Mesendoderm (in vitro differentiated cells): ENCODE measurements at regions not wholly inside any gene's neighbourhood (a gene's known extent, or its start where the extent isn't known, plus 50 kb on each side); places are given as distances from the start of the nearest gene placed in this dataset.

ENCODE experiments used
- DNase-seq: peaks from one replicate; pipeline ENCODE4 v3.0.0; 2013
- H2AK5ac ChIP-seq: 2 replicates; pipeline ENCODE4 v1.6.1; 2013; ENCODE audit warnings: low read length, inconsistent platforms
- H2BK120ac ChIP-seq: 2 replicates; pipeline ENCODE4 v1.6.1; 2013; ENCODE audit warnings: low read depth, mild to moderate bottlenecking, low read length, moderate library complexity, mixed read lengths
- H2BK15ac ChIP-seq: replicated peaks from 2 replicates; pipeline ENCODE4 v1.6.1; 2013; ENCODE audit warnings: low read depth, mild to moderate bottlenecking, moderate library complexity
- H2BK5ac ChIP-seq: 2 replicates; pipeline ENCODE4 v1.6.1; 2013; ENCODE audit warnings: low read length, inconsistent platforms
- H3K18ac ChIP-seq: 2 replicates; pipeline ENCODE4 v1.6.1; 2013; ENCODE audit warnings: mild to moderate bottlenecking, low read length, mixed read lengths
- H3K23ac ChIP-seq: one replicate; pipeline ENCODE4 v1.6.1; 2013; ENCODE audit warnings: low read length
- H3K27ac ChIP-seq: 2 replicates; pipeline ENCODE4 v1.5.1; 2013; ENCODE audit warnings: low read depth, mild to moderate bottlenecking, inconsistent platforms, low read length, moderate library complexity
- H3K27me3 ChIP-seq: 2 replicates; pipeline ENCODE4 v1.6.1; 2013; ENCODE audit warnings: low read length, control low read depth, mild to moderate bottlenecking, inconsistent platforms; ENCODE audit not compliant: insufficient read depth, poor library complexity
- H3K36me3 ChIP-seq: 2 replicates; pipeline ENCODE4 v1.6.1; 2013; ENCODE audit warnings: low read length, inconsistent platforms; ENCODE audit not compliant: control insufficient read depth, insufficient read depth
- H3K4ac ChIP-seq: one replicate; pipeline ENCODE4 v1.6.1; 2013; ENCODE audit warnings: low read depth, mild to moderate bottlenecking, low read length, moderate library complexity
- H3K4me1 ChIP-seq: 2 replicates; pipeline ENCODE4 v1.6.1; 2013; ENCODE audit warnings: low read depth, low read length, inconsistent platforms; ENCODE audit not compliant: control insufficient read depth
- H3K4me2 ChIP-seq: 2 replicates; pipeline ENCODE4 v1.6.1; 2013; ENCODE audit warnings: low read length
- H3K4me3 ChIP-seq: 2 replicates; pipeline ENCODE4 v1.5.1; 2013; ENCODE audit warnings: mild to moderate bottlenecking, low read length
- H3K56ac ChIP-seq: one replicate; pipeline ENCODE4 v1.6.1; 2013; ENCODE audit warnings: low read length
- H3K79me1 ChIP-seq: 2 replicates; pipeline ENCODE4 v1.6.1; 2013; ENCODE audit warnings: low read length, inconsistent platforms
- H3K79me2 ChIP-seq: 2 replicates; pipeline ENCODE4 v1.6.1; 2013; ENCODE audit warnings: mild to moderate bottlenecking, low read length; ENCODE audit not compliant: control insufficient read depth, insufficient read depth
- H3K9ac ChIP-seq: 2 replicates; pipeline ENCODE4 v1.6.1; 2013; ENCODE audit warnings: low read length, inconsistent platforms
- H4K5ac ChIP-seq: one replicate; pipeline ENCODE4 v1.6.1; 2013; ENCODE audit warnings: low read length
- H4K8ac ChIP-seq: one replicate; pipeline ENCODE4 v1.6.1; 2013; ENCODE audit warnings: low read depth, mild to moderate bottlenecking, control low read depth, low read length, moderate library complexity
- WGBS: extraction: QIAGEN DNeasy Blood & Tissue Kit; methylation state at CpG from one replicate; pipeline ENCODE4 v1.1.7; 2013; ENCODE audit warnings: low lambda C conversion rate, missing lambda C conversion rate; ENCODE audit not compliant: insufficient coverage; ENCODE audit errors: extremely low coverage; 5-methylcytosine and 5-hydroxymethylcytosine counted together

GRCh38 chr14:36465178-36465577 lies 54.9 kb downstream of the NKX2-1 start:
- no peak overlapping the region for H2BK15ac ChIP-seq

GRCh38 chr14:36462890-36463289 lies 57.1 kb downstream of the NKX2-1 start:
- H3K18ac ChIP-seq = no peak overlapping the region
- H2BK15ac ChIP-seq = no peak overlapping the region
- H4K8ac ChIP-seq = no peak overlapping the region
- no peaks in the 10 kb centered on the region for H3K79me2 ChIP-seq
- H3K4me1 ChIP-seq = no peaks in the 10 kb centered on the region
- H3K4me3 ChIP-seq = no peak overlapping the region
- H3K9ac ChIP-seq = no peak overlapping the region
- H2BK120ac ChIP-seq = no peak overlapping the region
- H3K23ac ChIP-seq = no peak overlapping the region
- no peak overlapping the region for H3K56ac ChIP-seq
- H3K79me1 ChIP-seq = no peaks in the 10 kb centered on the region
- H2BK5ac ChIP-seq = no peak overlapping the region
- H3K4me2 ChIP-seq = no peak overlapping the region
- no peaks in the 10 kb centered on the region for H3K36me3 ChIP-seq
- no peaks in the 10 kb centered on the region for H3K27me3 ChIP-seq
- H2AK5ac ChIP-seq = no peak overlapping the region
- no peak overlapping the region for H3K4ac ChIP-seq
- no peak for DNase-seq
- WGBS = no CpG with 5 or more reads among the region's 1 CpG
- H4K5ac ChIP-seq = no peak overlapping the region
- no peak overlapping the region for H3K27ac ChIP-seq

More at GRCh38 chr14:36465178-36465577, 54.9 kb downstream of the NKX2-1 start:
- Histone ChIP-seq H3K18ac (no peak overlapping the region), H3K79me2 (no peaks in the 10 kb centered on the region), H3K27ac (no peak overlapping the region), H3K9ac (no peak overlapping the region), H3K23ac (no peak overlapping the region), H3K4me2 (no peak overlapping the region), H2AK5ac (no peak overlapping the region), H2BK5ac (no peak overlapping the region), H3K4me3 (no peak overlapping the region), H2BK120ac (no peak overlapping the region), H3K4ac (no peak overlapping the region), H4K5ac (no peak overlapping the region), H3K4me1 (no peaks in the 10 kb centered on the region), H3K36me3 (no peaks in the 10 kb centered on the region), H3K27me3 (no peaks in the 10 kb centered on the region), H3K79me1 (no peaks in the 10 kb centered on the region), H4K8ac (no peak overlapping the region), H3K56ac (no peak overlapping the region)
- WGBS = no CpG with 5 or more reads among the region's 4 CpGs
- no peak for DNase-seq

- Histone ChIP-seq H2BK5ac (no peak overlapping the region), H3K27me3 (no peaks in the 10 kb centered on the region), H3K36me3 (no peaks in the 10 kb centered on the region), H3K23ac (no peak overlapping the region), H2BK120ac (no peak overlapping the region), H2BK15ac (no peak overlapping the region), H3K18ac (no peak overlapping the region), H3K56ac (no peak overlapping the region), H3K27ac (no peak overlapping the region), H2AK5ac (no peak overlapping the region), H4K8ac (no peak overlapping the region), H3K9ac (no peak overlapping the region), H3K4me2 (no peak overlapping the region), H3K4ac (no peak overlapping the region), H3K79me1 (no peaks in the 10 kb centered on the region), H3K79me2 (no peaks in the 10 kb centered on the region), H4K5ac (no peak overlapping the region), H3K4me3 (no peak overlapping the region), H3K4me1 (no peaks in the 10 kb centered on the region)
- DNase-seq = no peak
- WGBS = no CpG with 5 or more reads among the region's 2 CpGs
These were observed 64.8 kb downstream of the NKX2-1 start for GRCh38 chr14:36455241-36455627.

- no peaks in the 10 kb centered on the region for H3K4me1 ChIP-seq
- WGBS = no CpG with 5 or more reads among the region's 5 CpGs
- no peaks in the 10 kb centered on the region for H3K36me3 ChIP-seq
- H3K27ac ChIP-seq = no peak overlapping the region
- H3K79me1 ChIP-seq = no peaks in the 10 kb centered on the region
- no peak overlapping the region for H3K23ac ChIP-seq
- H3K79me2 ChIP-seq = no peaks in the 10 kb centered on the region
- no peak overlapping the region for H2BK15ac ChIP-seq
- H3K4me3 ChIP-seq = no peak overlapping the region
- no peak overlapping the region for H3K4me2 ChIP-seq
- no peak overlapping the region for H3K56ac ChIP-seq
- no peak overlapping the region for H2BK5ac ChIP-seq
- no peak overlapping the region for H3K9ac ChIP-seq
- no peak overlapping the region for H3K18ac ChIP-seq
- no peak overlapping the region for H4K8ac ChIP-seq
- H3K27me3 ChIP-seq = no peaks in the 10 kb centered on the region
- DNase-seq = no peak
- H2AK5ac ChIP-seq = no peak overlapping the region
- no peak overlapping the region for H2BK120ac ChIP-seq
- H4K5ac ChIP-seq = no peak overlapping the region
- no peak overlapping the region for H3K4ac ChIP-seq
These were observed 65.3 kb downstream of the NKX2-1 start for GRCh38 chr14:36454599-36455240.

GRCh38 chr14:36452860-36453259 lies 67.2 kb downstream of the NKX2-1 start:
- no peak for DNase-seq
- no peaks in the 10 kb centered on the region for H3K36me3 ChIP-seq
- H3K79me2 ChIP-seq = no peaks in the 10 kb centered on the region
- H3K9ac ChIP-seq = no peak overlapping the region
- no peak overlapping the region for H3K23ac ChIP-seq
- no peak overlapping the region for H3K4me3 ChIP-seq
- H3K27me3 ChIP-seq = no peaks in the 10 kb centered on the region
- no peak overlapping the region for H3K4ac ChIP-seq
- no peak overlapping the region for H3K56ac ChIP-seq
- no peak overlapping the region for H4K5ac ChIP-seq
- no peak overlapping the region for H3K18ac ChIP-seq
- H2BK15ac ChIP-seq = no peak overlapping the region
- no peak overlapping the region for H4K8ac ChIP-seq
- H3K27ac ChIP-seq = no peak overlapping the region
- H2AK5ac ChIP-seq = no peak overlapping the region
- no peak overlapping the region for H3K4me2 ChIP-seq
- H3K4me1 ChIP-seq = no peaks in the 10 kb centered on the region
- WGBS = no CpG with 5 or more reads among the region's 7 CpGs
- no peak overlapping the region for H2BK5ac ChIP-seq
- no peak overlapping the region for H2BK120ac ChIP-seq
- H3K79me1 ChIP-seq = no peaks in the 10 kb centered on the region
